ENCODE measurements at regions not wholly inside any gene's neighbourhood (a gene's known extent, or its start where the extent isn't known, plus 50 kb on each side); places are given as distances from the start of the nearest gene placed in this dataset.

GRCh38 chr6:167699141-167699931 is 127.4 kb upstream of the AFDN start:
- peak overlapping the region; percentile 83 for H3K27ac Mint-ChIP-seq

DNA sequence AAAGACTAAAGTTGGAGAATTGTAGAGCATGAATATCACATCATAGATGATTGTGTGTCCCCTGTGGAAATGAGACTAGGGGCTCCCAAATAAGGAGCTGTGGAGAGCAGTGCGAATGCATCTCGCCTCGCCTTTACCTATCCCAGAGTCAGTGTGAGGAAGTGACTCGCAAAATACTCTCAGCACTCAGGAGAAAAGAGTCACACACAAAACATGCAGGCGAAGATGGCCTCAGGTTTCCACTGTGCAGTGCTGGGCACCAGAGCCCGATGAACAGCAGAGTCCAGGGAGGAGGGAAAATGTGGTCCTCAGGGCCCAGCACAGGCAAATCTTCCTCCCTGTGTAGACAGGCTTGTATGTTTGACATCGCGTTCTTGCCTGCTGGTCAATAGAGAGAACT is 126.5 kb upstream of the AFDN start:
- Mint-ChIP-seq H3K4me1 (peaks cover 28% of the 10 kb centered on the region), H3K36me3 (ENCODE audit: low read depth) (no peaks in the 10 kb centered on the region), H3K9me3 (no peaks in the 10 kb centered on the region), H3K27ac (no peak overlapping the region), H3K4me3 (peak overlapping the region; percentile 77), H3K27me3 (peaks cover 38% of the 10 kb centered on the region)
- no peak for DNase-seq
- intact Hi-C loops (cut with micrococcal nuclease) = loop anchor here (10.0 kb wide), 1 partner anchor 195 kb away; no protein-coding TSS in a partner anchor

More at GRCh38 chr6:167699141-167699931, 127.4 kb upstream of the AFDN start:
- intact Hi-C loops (cut with micrococcal nuclease) = no loop called here
- H3K27me3 Mint-ChIP-seq = peaks cover 42% of the 10 kb centered on the region
- DNase-seq = peak; percentile 89
- H3K36me3 Mint-ChIP-seq (ENCODE audit: low read depth) = no peaks in the 10 kb centered on the region
- peaks cover 22% of the 10 kb centered on the region for H3K4me1 Mint-ChIP-seq
- peak overlapping the region; percentile 77 for H3K4me3 Mint-ChIP-seq
- no peaks in the 10 kb centered on the region for H3K9me3 Mint-ChIP-seq

DNA sequence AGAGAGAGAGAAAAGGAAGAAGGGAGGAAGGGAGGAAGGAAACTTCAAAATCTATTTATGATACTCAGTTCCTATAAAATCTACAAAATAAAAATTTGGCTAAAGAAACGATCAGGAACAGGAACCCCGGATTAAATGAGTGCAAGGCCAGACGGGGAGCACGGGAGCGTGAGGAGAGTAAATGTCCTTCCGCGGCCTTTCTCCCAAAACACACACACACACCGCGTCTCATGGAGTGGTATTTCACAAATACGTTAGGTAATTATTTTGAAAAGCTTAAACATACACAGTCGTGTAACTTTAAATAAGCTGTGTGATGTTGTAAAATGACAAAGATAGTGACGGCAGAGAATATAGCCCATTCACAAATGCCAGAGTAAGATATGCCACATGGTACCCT is 125.7 kb upstream of the AFDN start:
- peaks cover 33% of the 10 kb centered on the region for H3K4me1 Mint-ChIP-seq
- no peak overlapping the region for H3K27ac Mint-ChIP-seq
- no peak overlapping the region for H3K4me3 Mint-ChIP-seq
- no peaks in the 10 kb centered on the region for H3K9me3 Mint-ChIP-seq
- H3K36me3 Mint-ChIP-seq (ENCODE audit: low read depth) = no peaks in the 10 kb centered on the region
- H3K27me3 Mint-ChIP-seq = peaks cover 39% of the 10 kb centered on the region
- no peak for DNase-seq
- intact Hi-C loops (cut with micrococcal nuclease) = loop anchor here (10.0 kb wide), 1 partner anchor 194 kb away; no protein-coding TSS in a partner anchor

DNA sequence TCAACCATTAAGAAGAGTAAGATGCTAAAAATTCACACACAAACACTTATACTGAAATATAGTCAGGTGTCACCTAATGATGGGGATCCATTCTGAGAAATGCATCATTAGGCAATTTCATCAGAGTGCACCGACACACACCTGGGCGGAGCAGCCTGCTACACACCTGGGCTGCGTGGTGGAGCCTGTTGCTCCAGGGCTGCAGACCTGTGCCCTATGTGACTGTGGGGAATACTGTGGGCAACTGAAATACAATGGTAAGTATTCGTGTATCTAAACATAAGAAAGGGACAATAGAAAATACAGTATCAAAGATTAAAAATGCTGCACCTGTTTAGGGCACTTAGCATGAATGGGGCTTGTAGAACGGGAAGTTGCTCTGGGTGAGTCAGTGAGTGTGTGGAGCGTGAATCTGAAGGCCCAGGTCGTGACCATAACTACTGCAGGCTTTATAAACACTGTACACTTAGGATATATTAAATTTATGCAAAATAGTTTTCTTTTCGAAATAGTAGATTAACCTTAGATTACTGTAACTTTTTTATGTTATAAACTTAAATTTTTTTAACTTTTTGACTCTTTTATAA is 124.4 kb upstream of the AFDN start:
- H3K9me3 Mint-ChIP-seq = peaks cover 3% of the 10 kb centered on the region
- H3K4me3 Mint-ChIP-seq = no peak overlapping the region
- H3K27me3 Mint-ChIP-seq = peaks cover 39% of the 10 kb centered on the region
- H3K27ac Mint-ChIP-seq = no peak overlapping the region
- peaks cover 2% of the 10 kb centered on the region for H3K36me3 Mint-ChIP-seq (ENCODE audit: low read depth)
- peaks cover 45% of the 10 kb centered on the region for H3K4me1 Mint-ChIP-seq
- intact Hi-C loops (cut with micrococcal nuclease) = loop anchor here (10.0 kb wide), 1 partner anchor 192 kb away; no protein-coding TSS in a partner anchor
- no peak for DNase-seq

GRCh38 chr6:167703347-167703746 is 123.4 kb upstream of the AFDN start:
- no peak overlapping the region for H3K27ac Mint-ChIP-seq
- H3K36me3 Mint-ChIP-seq (ENCODE audit: low read depth) = peaks cover 2% of the 10 kb centered on the region
- peaks cover 47% of the 10 kb centered on the region for H3K4me1 Mint-ChIP-seq
- H3K27me3 Mint-ChIP-seq = peaks cover 45% of the 10 kb centered on the region
- H3K4me3 Mint-ChIP-seq = no peak overlapping the region
- peaks cover 3% of the 10 kb centered on the region for H3K9me3 Mint-ChIP-seq
- intact Hi-C loops (cut with micrococcal nuclease) = loop anchor here (10.0 kb wide), 1 partner anchor 191 kb away; no protein-coding TSS in a partner anchor
- no peak for DNase-seq

- intact Hi-C loops (cut with micrococcal nuclease) = loop anchor here (10.0 kb wide), 1 partner anchor 191 kb away; no protein-coding TSS in a partner anchor
- H3K4me3 Mint-ChIP-seq = no peak overlapping the region
- H3K27ac Mint-ChIP-seq = no peak overlapping the region
- H3K36me3 Mint-ChIP-seq (ENCODE audit: low read depth) = peaks cover 2% of the 10 kb centered on the region
- H3K4me1 Mint-ChIP-seq = peaks cover 51% of the 10 kb centered on the region
- DNase-seq = no peak
- peaks cover 49% of the 10 kb centered on the region for H3K27me3 Mint-ChIP-seq
- H3K9me3 Mint-ChIP-seq = peaks cover 3% of the 10 kb centered on the region
These were observed 122.9 kb upstream of the AFDN start for GRCh38 chr6:167703781-167704180.

DNA sequence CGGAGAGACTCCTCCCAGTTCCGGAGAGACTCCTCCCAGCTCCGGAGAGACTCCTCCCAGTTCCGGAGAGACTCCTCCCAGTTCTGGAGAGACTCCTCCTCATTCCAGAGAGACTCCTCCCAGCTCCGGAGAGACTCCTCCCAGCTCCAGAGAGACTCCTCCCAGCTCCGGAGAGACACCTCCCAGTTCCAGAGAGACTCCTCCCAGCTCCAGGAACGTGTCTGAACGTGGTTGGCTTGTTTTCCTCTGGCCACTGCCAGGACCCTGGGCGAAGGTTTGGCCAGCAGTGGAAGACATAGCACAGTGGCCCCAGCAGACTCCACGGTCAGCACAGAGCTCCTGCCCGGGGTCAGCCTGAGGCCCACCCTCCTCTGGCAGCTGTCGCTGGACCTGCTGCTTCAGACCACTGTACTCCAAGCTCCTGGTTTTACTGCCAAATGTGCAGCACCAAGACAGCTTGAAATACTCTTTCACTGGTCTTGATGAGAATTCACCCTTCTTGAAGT is 122.3 kb upstream of the AFDN start:
- intact Hi-C loops (cut with micrococcal nuclease) = loop anchor here (10.0 kb wide), 1 partner anchor 190 kb away; no protein-coding TSS in a partner anchor
- peaks cover 51% of the 10 kb centered on the region for H3K4me1 Mint-ChIP-seq
- no peak overlapping the region for H3K27ac Mint-ChIP-seq
- H3K27me3 Mint-ChIP-seq = peaks cover 54% of the 10 kb centered on the region
- H3K9me3 Mint-ChIP-seq = peaks cover 3% of the 10 kb centered on the region
- DNase-seq = no peak
- peaks cover 2% of the 10 kb centered on the region for H3K36me3 Mint-ChIP-seq (ENCODE audit: low read depth)
- H3K4me3 Mint-ChIP-seq = no peak overlapping the region

DNA sequence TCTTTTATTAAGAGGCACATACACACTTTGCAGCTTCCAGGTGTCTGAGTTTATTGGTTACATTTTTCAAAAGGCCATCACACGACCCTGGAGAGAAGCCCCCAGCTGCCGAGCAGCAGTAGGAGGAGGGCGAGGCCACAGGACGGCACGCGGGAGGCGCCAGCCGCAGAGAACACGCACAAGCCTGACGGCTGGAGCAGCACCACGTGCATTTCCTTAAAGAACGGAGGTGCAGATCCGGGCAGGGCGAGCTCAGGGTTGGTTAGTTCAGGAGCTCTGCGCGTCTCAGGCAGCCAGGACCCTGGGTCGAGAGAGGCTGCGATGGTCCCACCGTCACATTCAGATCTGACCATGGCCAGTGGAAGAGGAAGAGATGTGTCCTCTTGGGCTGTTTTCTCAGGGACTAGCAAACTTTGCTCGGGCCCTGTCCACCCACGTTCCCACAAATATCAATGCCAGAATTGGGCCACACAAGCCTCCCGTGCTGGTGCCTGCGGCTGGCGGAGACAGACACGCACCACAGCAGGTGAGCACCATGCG is 121.4 kb upstream of the AFDN start:
- peak overlapping the region; percentile 51 for H3K4me3 Mint-ChIP-seq
- intact Hi-C loops (cut with micrococcal nuclease) = loop anchor here (10.0 kb wide), 1 partner anchor 190 kb away; no protein-coding TSS in a partner anchor
- H3K27me3 Mint-ChIP-seq = peaks cover 61% of the 10 kb centered on the region
- peaks cover 43% of the 10 kb centered on the region for H3K4me1 Mint-ChIP-seq
- H3K9me3 Mint-ChIP-seq = peaks cover 3% of the 10 kb centered on the region
- peak; percentile 63 for DNase-seq
- peaks cover 2% of the 10 kb centered on the region for H3K36me3 Mint-ChIP-seq (ENCODE audit: low read depth)
- no peak overlapping the region for H3K27ac Mint-ChIP-seq

DNA sequence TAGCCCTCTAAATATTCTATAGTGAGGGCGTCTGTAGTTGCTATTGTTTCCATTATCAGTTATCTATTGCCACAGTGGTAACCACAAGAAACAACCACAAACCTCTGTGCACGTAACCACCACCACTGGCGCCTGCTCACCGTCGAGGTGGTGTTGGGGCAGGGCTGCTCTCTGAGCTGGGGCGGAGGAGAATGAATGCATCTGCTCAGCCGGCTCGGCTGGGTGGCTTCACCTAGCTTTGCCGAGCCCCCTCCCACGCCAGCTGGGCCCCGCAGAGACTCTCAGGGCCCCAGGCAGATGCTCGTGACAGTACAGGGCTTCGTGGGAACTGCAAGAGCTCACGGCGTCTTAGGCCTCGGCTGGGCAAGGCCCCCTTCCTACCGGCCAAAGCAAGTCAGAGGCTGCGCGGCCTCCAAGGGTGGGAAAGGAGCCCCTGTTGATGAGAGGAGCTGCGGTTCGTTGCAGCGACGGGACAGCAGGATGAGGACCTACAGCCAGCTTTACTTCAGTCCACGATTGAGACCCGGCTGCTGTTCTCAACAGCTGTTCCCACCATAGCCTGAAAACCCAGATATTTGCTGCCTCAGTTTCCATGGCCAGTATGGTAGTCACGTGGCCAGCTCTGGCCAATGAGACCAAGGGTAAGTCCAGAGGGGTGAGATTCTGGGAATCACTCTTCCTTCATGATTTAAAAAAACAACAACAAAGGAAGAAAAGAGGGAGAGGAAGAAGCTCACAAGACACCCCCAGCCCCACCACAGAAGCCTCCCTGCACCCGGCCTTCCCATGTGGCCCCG is 120.2 kb upstream of the AFDN start:
- Mint-ChIP-seq H3K4me1 (peaks cover 38% of the 10 kb centered on the region), H3K36me3 (ENCODE audit: low read depth) (peaks cover 2% of the 10 kb centered on the region), H3K27me3 (peaks cover 63% of the 10 kb centered on the region), H3K27ac (peak overlapping the region; percentile 96), H3K4me3 (peak overlapping the region; percentile 69), H3K9me3 (peaks cover 3% of the 10 kb centered on the region)
- peak; percentile 94 for DNase-seq
- intact Hi-C loops (cut with micrococcal nuclease) = loop anchor here (2.0 to 10.0 kb wide), 2 partner anchors 120 to 188 kb away; partner anchors contain the start of gene AFDN

DNA sequence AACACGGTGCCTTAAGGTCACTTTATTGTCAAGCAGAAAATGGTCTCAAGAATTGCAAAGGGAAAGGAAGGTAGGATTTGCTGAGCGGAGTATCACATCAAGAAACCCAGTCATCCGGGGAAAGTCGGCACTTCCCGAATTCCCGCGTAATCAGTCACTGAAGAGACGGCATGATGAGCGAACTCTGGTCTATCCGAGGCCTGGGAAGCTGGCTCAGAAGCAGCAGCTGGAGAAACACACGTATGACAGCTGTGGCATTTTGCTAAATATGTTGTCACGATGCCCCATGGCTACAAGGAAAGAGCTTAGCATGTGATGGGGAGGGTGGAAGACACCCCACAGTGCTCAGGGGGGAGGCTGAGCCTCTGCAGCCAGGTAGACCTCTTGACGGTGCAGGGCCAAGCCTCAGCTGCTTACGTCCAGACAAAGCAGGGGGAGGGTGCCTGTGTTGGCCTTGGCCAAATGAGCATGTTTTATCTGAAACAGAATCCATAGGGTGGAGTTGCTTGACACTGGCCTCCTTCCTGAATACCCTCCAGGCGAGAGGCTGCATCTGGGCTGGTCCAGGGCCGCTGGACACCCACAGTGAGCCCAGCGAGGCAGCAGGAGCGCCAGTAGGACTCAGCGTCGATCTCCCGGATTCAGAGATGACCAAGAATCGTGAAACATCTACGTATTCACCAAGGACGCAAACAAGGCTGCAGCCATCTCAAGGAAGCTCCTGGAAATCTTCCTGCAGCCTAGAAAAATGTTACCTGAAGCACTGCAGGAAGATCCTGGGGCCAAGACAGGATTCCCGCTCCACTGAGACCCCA is 118.8 kb upstream of the AFDN start:
- Mint-ChIP-seq H3K36me3 (ENCODE audit: low read depth) (peaks cover 2% of the 10 kb centered on the region), H3K27me3 (peaks cover 70% of the 10 kb centered on the region), H3K27ac (no peak overlapping the region), H3K9me3 (peaks cover 3% of the 10 kb centered on the region), H3K4me3 (no peak overlapping the region), H3K4me1 (peaks cover 35% of the 10 kb centered on the region)
- intact Hi-C loops (cut with micrococcal nuclease) = loop anchor here (2.0 to 10.0 kb wide), 2 partner anchors 119 to 187 kb away; partner anchors contain the start of gene AFDN
- DNase-seq = no peak

DNA sequence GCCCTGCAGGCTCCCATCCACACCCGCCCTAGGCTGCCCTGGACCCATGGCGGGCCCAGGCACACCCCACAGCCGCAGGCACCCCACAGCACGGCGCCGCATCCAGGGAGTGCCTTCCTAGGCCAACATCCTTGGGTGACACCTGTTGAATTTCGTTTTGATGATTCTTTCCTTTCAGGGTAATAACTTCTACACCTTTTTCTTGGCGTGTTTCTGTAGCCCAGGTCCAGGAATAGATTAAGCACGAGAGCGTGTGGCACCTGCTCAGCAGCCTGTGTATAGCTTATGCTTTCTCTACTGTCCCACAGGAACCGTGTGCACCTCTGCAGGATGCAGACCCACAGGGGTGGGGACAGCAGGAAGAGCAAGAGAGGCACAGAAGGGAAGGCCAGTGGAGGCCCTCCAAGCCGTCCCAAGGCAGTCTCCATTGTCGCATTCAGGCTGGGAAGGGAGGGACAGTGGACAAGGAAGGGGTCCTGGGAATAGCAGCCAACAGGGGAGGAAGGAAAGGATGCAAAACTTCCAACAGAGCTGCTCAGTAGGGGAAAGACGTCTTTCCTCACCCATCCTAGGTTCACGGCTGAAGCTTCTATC is 118.1 kb upstream of the AFDN start:
- no peak overlapping the region for H3K4me3 Mint-ChIP-seq
- H3K9me3 Mint-ChIP-seq = peaks cover 3% of the 10 kb centered on the region
- peaks cover 35% of the 10 kb centered on the region for H3K4me1 Mint-ChIP-seq
- peaks cover 2% of the 10 kb centered on the region for H3K36me3 Mint-ChIP-seq (ENCODE audit: low read depth)
- no peak overlapping the region for H3K27ac Mint-ChIP-seq
- intact Hi-C loops (cut with micrococcal nuclease) = loop anchor here (10.0 kb wide), 1 partner anchor 186 kb away; no protein-coding TSS in a partner anchor
- H3K27me3 Mint-ChIP-seq = peaks cover 72% of the 10 kb centered on the region
- DNase-seq = no peak

DNA sequence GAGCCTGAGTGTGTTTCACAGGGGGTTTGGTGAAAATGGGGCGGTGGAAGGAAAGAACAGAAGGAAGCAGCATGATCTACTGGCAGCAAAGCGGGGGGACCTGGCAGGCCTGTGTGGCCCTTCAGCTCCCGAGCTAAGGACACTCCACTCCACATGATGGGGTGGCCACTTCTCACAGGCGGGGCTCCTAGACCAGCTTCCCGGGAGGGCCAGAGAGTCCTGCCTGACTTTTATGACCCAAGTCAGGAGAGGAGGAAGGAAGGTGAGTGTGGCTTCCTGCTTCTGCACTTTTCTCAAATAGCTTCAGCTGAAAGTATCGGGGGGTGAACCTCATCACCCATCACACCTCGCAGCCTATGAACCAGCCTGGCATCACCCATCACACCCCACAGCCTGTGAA is 117.5 kb upstream of the AFDN start:
- DNase-seq = no peak
- Mint-ChIP-seq H3K4me1 (peaks cover 35% of the 10 kb centered on the region), H3K36me3 (ENCODE audit: low read depth) (peaks cover 2% of the 10 kb centered on the region), H3K9me3 (peaks cover 3% of the 10 kb centered on the region), H3K27me3 (peaks cover 76% of the 10 kb centered on the region), H3K27ac (no peak overlapping the region), H3K4me3 (no peak overlapping the region)
- intact Hi-C loops (cut with micrococcal nuclease) = loop anchor here (10.0 kb wide), 1 partner anchor 186 kb away; no protein-coding TSS in a partner anchor

Measured in activated CD4-positive, alpha-beta T cell treated with anti-CD3 and anti-CD28 coated beads, Interleukin-2, amount 10 ng/mL, durations not matched to agents 24 days and 14 days (primary cell).